ENCODE measurements at regions not wholly inside any gene's neighbourhood (a gene's known extent, or its start where the extent isn't known, plus 50 kb on each side); places are given as distances from the start of the nearest gene placed in this dataset.
A peak's percentile ranks its signal among the peaks of the same experiment; 100 is the strongest.
"Not testable (repeated sequence)": the region's sequence is repeated elsewhere in the genome, so short reads cannot be mapped to it uniquely, and the experiment has no call there.

DNA sequence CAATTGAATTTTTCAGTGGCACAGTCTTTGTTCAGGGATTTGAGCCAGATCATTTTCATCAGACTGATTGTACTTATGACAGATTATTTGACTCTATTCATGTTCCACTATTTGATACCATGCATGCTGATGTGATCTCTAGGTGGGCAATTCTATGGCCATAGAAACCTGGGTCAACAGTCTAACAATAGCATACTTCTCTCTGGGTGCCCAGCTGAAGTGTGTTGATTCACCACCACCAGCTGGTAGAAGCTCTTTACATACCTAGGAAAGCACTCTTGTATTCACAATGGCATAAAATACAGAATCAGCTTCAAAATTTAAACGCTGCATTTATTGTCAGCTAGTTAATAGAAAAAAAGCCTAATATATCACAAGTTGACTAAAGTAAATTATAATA, 90.2 kb upstream of the TMTC2 start:
- Histone ChIP-seq H3K79me2 (ENCODE audit: insufficient read depth) (no peaks in the 10 kb centered on the region), H2AFZ (no peak overlapping the region), H3K9me2 (ENCODE audit: insufficient read depth) (no peaks in the 10 kb centered on the region), H3K9me3 (ENCODE audit: low read depth) (no peaks in the 10 kb centered on the region), H3K4me1 (ENCODE audit: insufficient read depth) (no peaks in the 10 kb centered on the region), H3K27me3 (replicated peaks; ENCODE audit: insufficient read depth) (no peaks in the 10 kb centered on the region), H3K9ac (no peak overlapping the region), H3K36me3 (ENCODE audit: low read depth) (no peaks in the 10 kb centered on the region), H3K4me3 (no peak overlapping the region), H3K27ac (no peak overlapping the region), H4K20me1 (ENCODE audit: insufficient read depth) (no peaks in the 10 kb centered on the region), H3F3A (ENCODE audit: insufficient read depth) (no peaks in the 10 kb centered on the region), H3K4me2 (ENCODE audit: unreplicated experiment) (no peak overlapping the region)
- no peak for TF ChIP-seq EZH2phosphoT487 (IDR thresholded peaks at IDR 0.05; ENCODE audit: insufficient read depth, low read depth)
- whole genome bisulfite sequencing, 2 experiments (ENCODE audit: low coverage in 1 of 2, low lambda C conversion rate in 2 of 2, missing lambda C conversion rate in 2 of 2), result 54 to 68% methylated on average over 1 of the region's 1 CpG
- in situ Hi-C loops (cut with MboI), result no loop called here
- DNase-seq, result no peak

DNA sequence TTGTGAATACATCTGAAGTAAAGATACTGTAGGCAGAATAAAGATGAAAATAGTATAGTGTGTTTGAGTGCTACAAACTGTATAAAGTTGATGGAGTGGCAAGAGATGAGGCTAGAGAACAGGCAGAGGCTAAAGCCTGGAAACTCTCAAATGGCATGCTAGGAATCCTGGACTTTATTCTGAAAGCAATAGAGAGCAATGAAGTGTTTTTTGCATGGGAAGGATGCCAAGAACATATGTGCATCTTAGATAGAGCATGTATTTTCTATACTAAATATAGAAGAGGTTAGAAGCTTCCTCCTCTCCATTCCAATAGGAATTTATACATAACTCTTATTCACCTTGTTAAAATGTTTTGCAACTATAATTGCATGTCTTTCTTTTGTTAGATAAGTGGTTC, 86.3 kb upstream of the TMTC2 start:
- H4K20me1 ChIP-seq (ENCODE audit: insufficient read depth), result no peaks in the 10 kb centered on the region
- no peaks in the 10 kb centered on the region for H3K9me2 ChIP-seq (ENCODE audit: insufficient read depth)
- H3K9me3 ChIP-seq (ENCODE audit: low read depth), result no peaks in the 10 kb centered on the region
- no peak for TF ChIP-seq EZH2phosphoT487 (IDR thresholded peaks at IDR 0.05; ENCODE audit: insufficient read depth, low read depth)
- no peak for TF ChIP-seq EZH2 (IDR thresholded peaks at IDR 0.05; ENCODE audit: insufficient read depth, poor library complexity, severe bottlenecking)
- H3F3A ChIP-seq (ENCODE audit: insufficient read depth), result no peaks in the 10 kb centered on the region
- no peaks in the 10 kb centered on the region for H3K27me3 ChIP-seq (replicated peaks; ENCODE audit: insufficient read depth)
- H3K4me3 ChIP-seq, result no peak overlapping the region
- no peak overlapping the region for H3K27ac ChIP-seq
- H3K4me2 ChIP-seq (ENCODE audit: unreplicated experiment), result no peak overlapping the region
- DNase-seq, result no peak
- in situ Hi-C loops (cut with MboI), result no loop called here
- H3K4me1 ChIP-seq (ENCODE audit: insufficient read depth), result no peaks in the 10 kb centered on the region
- no peaks in the 10 kb centered on the region for H3K79me2 ChIP-seq (ENCODE audit: insufficient read depth)
- no peak overlapping the region for H3K9ac ChIP-seq
- no peak overlapping the region for H2AFZ ChIP-seq
- H3K36me3 ChIP-seq (ENCODE audit: low read depth), result no peaks in the 10 kb centered on the region

DNA sequence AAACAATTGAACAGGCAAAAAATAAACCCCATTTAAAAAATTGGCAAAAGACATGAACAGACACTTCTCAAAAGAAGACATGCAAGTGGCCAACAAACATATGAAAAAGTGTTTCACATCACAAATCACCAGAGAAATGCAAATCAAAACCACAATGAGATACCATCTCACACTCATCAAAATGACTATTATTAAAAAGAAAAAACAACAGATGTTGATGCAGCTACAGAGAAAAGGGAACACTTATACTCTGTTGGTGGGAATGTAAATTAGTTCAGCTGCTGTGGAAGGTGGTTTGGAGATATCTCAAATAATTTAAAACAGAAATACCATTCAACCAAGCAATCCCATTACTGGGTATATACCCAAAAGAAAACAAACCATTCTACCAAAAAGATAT, 83.1 kb upstream of the TMTC2 start:
- H3K36me3 ChIP-seq (ENCODE audit: low read depth); H3K27ac ChIP-seq; H3K4me2 ChIP-seq (ENCODE audit: unreplicated experiment); H4K20me1 ChIP-seq (ENCODE audit: insufficient read depth); H3K9me3 ChIP-seq (ENCODE audit: low read depth); H3K9ac ChIP-seq; DNase-seq; H3K4me3 ChIP-seq; H3K27me3 ChIP-seq (replicated peaks; ENCODE audit: insufficient read depth); H2AFZ ChIP-seq; H3F3A ChIP-seq (ENCODE audit: insufficient read depth); H3K9me2 ChIP-seq (ENCODE audit: insufficient read depth); H3K4me1 ChIP-seq (ENCODE audit: insufficient read depth); in situ Hi-C loops (cut with MboI); H3K79me2 ChIP-seq (ENCODE audit: insufficient read depth): not testable (repeated sequence)

DNA sequence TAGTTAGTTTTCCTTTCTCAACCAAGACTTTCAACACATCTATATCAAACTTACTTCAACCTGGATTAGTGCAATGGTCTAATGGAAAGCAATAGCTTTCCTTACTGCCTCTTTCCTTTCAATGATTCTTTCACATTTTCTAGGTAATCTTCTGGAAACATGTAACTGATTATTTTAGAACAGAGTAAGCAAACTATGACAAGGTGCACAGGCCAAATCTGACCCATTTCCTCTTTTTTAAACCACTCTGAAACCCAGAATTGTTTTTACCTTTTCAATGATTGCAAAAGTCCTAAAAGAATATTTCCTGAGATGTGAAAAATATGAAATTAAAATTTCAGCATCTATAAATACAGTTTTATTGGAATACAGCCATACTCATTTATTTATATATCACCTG, 81.6 kb upstream of the TMTC2 start:
- no peak overlapping the region for H3K9ac ChIP-seq
- no peaks in the 10 kb centered on the region for H3K79me2 ChIP-seq (ENCODE audit: insufficient read depth)
- H4K20me1 ChIP-seq (ENCODE audit: insufficient read depth), result no peaks in the 10 kb centered on the region
- no peaks in the 10 kb centered on the region for H3K9me2 ChIP-seq (ENCODE audit: insufficient read depth)
- H3K27me3 ChIP-seq (replicated peaks; ENCODE audit: insufficient read depth), result no peaks in the 10 kb centered on the region
- H3K9me3 ChIP-seq (ENCODE audit: low read depth), result no peaks in the 10 kb centered on the region
- in situ Hi-C loops (cut with MboI), result no loop called here
- no peaks in the 10 kb centered on the region for H3F3A ChIP-seq (ENCODE audit: insufficient read depth)
- no peak overlapping the region for H3K4me2 ChIP-seq (ENCODE audit: unreplicated experiment)
- no peak overlapping the region for H3K4me3 ChIP-seq
- no peak for TF ChIP-seq EZH2phosphoT487 (IDR thresholded peaks at IDR 0.05; ENCODE audit: insufficient read depth, low read depth)
- TF ChIP-seq EZH2 (IDR thresholded peaks at IDR 0.05; ENCODE audit: insufficient read depth, poor library complexity, severe bottlenecking), result no peak
- H3K36me3 ChIP-seq (ENCODE audit: low read depth), result no peaks in the 10 kb centered on the region
- no peak overlapping the region for H3K27ac ChIP-seq
- no peak for DNase-seq
- H2AFZ ChIP-seq, result no peak overlapping the region
- peaks cover 10% of the 10 kb centered on the region; the same call in 1 of the 2 replicates for H3K4me1 ChIP-seq (ENCODE audit: insufficient read depth)

DNA sequence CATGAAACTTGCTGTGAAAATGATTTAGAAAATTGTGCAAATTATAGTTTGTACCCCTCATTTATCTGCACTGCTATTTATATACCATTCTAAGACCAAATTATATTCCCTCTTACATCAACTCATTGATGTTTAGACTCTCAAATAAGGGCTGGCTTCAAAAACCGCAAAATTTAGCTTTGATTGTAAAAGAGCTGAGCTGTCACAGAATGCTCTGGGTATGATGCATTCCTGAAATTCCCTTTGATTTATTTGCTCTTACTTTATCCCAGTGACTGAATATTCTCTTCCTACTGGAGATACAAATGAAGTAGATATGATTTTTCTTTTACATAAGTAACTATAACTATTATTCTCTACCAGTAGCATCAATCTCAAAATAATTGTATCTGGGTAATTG, 78.0 kb upstream of the TMTC2 start:
- Histone ChIP-seq H2AFZ (no peak overlapping the region), H3K9me3 (ENCODE audit: low read depth) (no peaks in the 10 kb centered on the region), H3K4me1 (ENCODE audit: insufficient read depth) (peaks cover 10% of the 10 kb centered on the region; the same call in 1 of the 2 replicates), H3F3A (ENCODE audit: insufficient read depth) (no peaks in the 10 kb centered on the region), H3K27me3 (replicated peaks; ENCODE audit: insufficient read depth) (no peaks in the 10 kb centered on the region), H3K9me2 (ENCODE audit: insufficient read depth) (no peaks in the 10 kb centered on the region), H3K79me2 (ENCODE audit: insufficient read depth) (no peaks in the 10 kb centered on the region), H3K4me3 (no peak overlapping the region), H4K20me1 (ENCODE audit: insufficient read depth) (no peaks in the 10 kb centered on the region), H3K9ac (no peak overlapping the region), H3K36me3 (ENCODE audit: low read depth) (no peaks in the 10 kb centered on the region), H3K4me2 (ENCODE audit: unreplicated experiment) (peak overlapping the region; percentile 16), H3K27ac (no peak overlapping the region)
- WGBS, 2 experiments (ENCODE audit: low coverage in 1 of 2, low lambda C conversion rate in 2 of 2, missing lambda C conversion rate in 2 of 2), result 3% methylated on average over 1 of the region's 1 CpG
- in situ Hi-C loops (cut with MboI), result no loop called here
- TF ChIP-seq EZH2 (IDR thresholded peaks at IDR 0.05; ENCODE audit: insufficient read depth, poor library complexity, severe bottlenecking), result no peak
- TF ChIP-seq EZH2phosphoT487 (IDR thresholded peaks at IDR 0.05; ENCODE audit: insufficient read depth, low read depth), result no peak
- peak; percentile 54 for DNase-seq
